Trophoblast cell (in vitro differentiated cells and primary cell): ENCODE measurements at regions not wholly inside any gene's neighbourhood (a gene's known extent, or its start where the extent isn't known, plus 50 kb on each side); places are given as distances from the start of the nearest gene placed in this dataset.
"Not testable (repeated sequence)": the region's sequence is repeated elsewhere in the genome, so short reads cannot be mapped to it uniquely, and the experiment has no call there.

ENCODE experiments used
- DNase-seq, 2 donors: peaks; one replicate each; pipeline ENCODE4 v3.0.0-alpha.2; 2016
- H2AFZ ChIP-seq: 2 replicates; pipeline ENCODE4 v1.6.1; 2013; ENCODE audit warnings: low read length, moderate library complexity, mild to moderate bottlenecking; ENCODE audit not compliant: insufficient read depth, poor library complexity
- H2AK5ac ChIP-seq: 2 replicates; pipeline ENCODE4 v1.6.1; 2013; ENCODE audit warnings: mild to moderate bottlenecking, low read length
- H2BK120ac ChIP-seq: 2 replicates; pipeline ENCODE4 v1.6.1; 2013; ENCODE audit warnings: low read length, mild to moderate bottlenecking, moderate library complexity; ENCODE audit not compliant: insufficient read depth, poor library complexity
- H2BK12ac ChIP-seq: 2 replicates; pipeline ENCODE4 v1.6.1; 2013; ENCODE audit warnings: mild to moderate bottlenecking, low read length, moderate library complexity
- H2BK5ac ChIP-seq: 2 replicates; pipeline ENCODE4 v1.6.1; 2013; ENCODE audit warnings: low read length, low read depth, moderate library complexity, mild to moderate bottlenecking; ENCODE audit not compliant: poor library complexity
- H3K14ac ChIP-seq: 2 replicates; pipeline ENCODE4 v1.6.1; 2013; ENCODE audit warnings: mild to moderate bottlenecking, low read length
- H3K18ac ChIP-seq: 2 replicates; pipeline ENCODE4 v1.6.1; 2013; ENCODE audit warnings: mild to moderate bottlenecking, low read length
- H3K23ac ChIP-seq: 2 replicates; pipeline ENCODE4 v1.6.1; 2013; ENCODE audit warnings: low read length
- H3K27ac ChIP-seq: 2 replicates; pipeline ENCODE4 v1.5.1; 2013; ENCODE audit warnings: low read depth, mild to moderate bottlenecking, inconsistent platforms, low read length, moderate library complexity
- H3K27me3 ChIP-seq: 2 replicates; pipeline ENCODE4 v1.6.1; 2013; ENCODE audit warnings: inconsistent platforms, mild to moderate bottlenecking, low read length, moderate library complexity; ENCODE audit not compliant: insufficient read depth
- H3K36me3 ChIP-seq, 2 experiments: 1 replicate in 1 of 2; 2 replicates in 1 of 2; pipeline ENCODE4 v1.6.1; 2013; ENCODE audit warnings: low read length in 2 of 2, mild to moderate bottlenecking in 2 of 2, moderate library complexity in 1 of 2; ENCODE audit not compliant: insufficient read depth in 2 of 2, control insufficient read depth in 1 of 2
- H3K4ac ChIP-seq: 2 replicates; pipeline ENCODE4 v1.6.1; 2013; ENCODE audit warnings: low read depth, mild to moderate bottlenecking, low read length, moderate library complexity
- H3K4me1 ChIP-seq, 2 experiments: 1 replicate in 1 of 2; 2 replicates in 1 of 2; pipeline ENCODE4 v1.6.1; 2013; ENCODE audit warnings: low read length in 2 of 2, mild to moderate bottlenecking in 2 of 2, moderate library complexity in 1 of 2; ENCODE audit not compliant: insufficient read depth in 2 of 2, control insufficient read depth in 1 of 2
- H3K4me2 ChIP-seq: 2 replicates; pipeline ENCODE4 v1.6.1; 2013; ENCODE audit warnings: inconsistent platforms, mild to moderate bottlenecking, low read length, moderate library complexity
- H3K4me3 ChIP-seq: 2 replicates; pipeline ENCODE4 v1.5.1; 2013; ENCODE audit warnings: mild to moderate bottlenecking, low read depth, low read length, inconsistent platforms
- H3K79me1 ChIP-seq: one replicate; pipeline ENCODE4 v1.6.1; 2013; ENCODE audit warnings: low read length
- H3K79me2 ChIP-seq: 2 replicates; pipeline ENCODE4 v1.6.1; 2013; ENCODE audit warnings: low read length, mild to moderate bottlenecking; ENCODE audit not compliant: control insufficient read depth, insufficient read depth, poor library complexity
- H3K9ac ChIP-seq: 2 replicates; pipeline ENCODE4 v1.6.1; 2013; ENCODE audit warnings: mild to moderate bottlenecking, low read length
- H3K9me3 ChIP-seq: 2 replicates; pipeline ENCODE4 v1.6.1; 2013; ENCODE audit warnings: low read depth, mild to moderate bottlenecking, control low read depth, inconsistent platforms, low read length; ENCODE audit not compliant: insufficient read depth
- H4K12ac ChIP-seq: 2 replicates; pipeline ENCODE4 v1.6.1; 2013; ENCODE audit warnings: low read depth, mild to moderate bottlenecking, low read length, moderate library complexity
- H4K8ac ChIP-seq: 2 replicates; pipeline ENCODE4 v1.6.1; 2013; ENCODE audit warnings: low read depth, mild to moderate bottlenecking, low read length, moderate library complexity
- H4K91ac ChIP-seq: one replicate; pipeline ENCODE4 v1.6.1; 2013; ENCODE audit warnings: low read depth, mild to moderate bottlenecking, low read length, moderate library complexity
- whole genome bisulfite sequencing: extraction: QIAGEN DNeasy Blood & Tissue Kit; methylation state at CpG from one replicate; pipeline ENCODE4 v1.1.7; 2013; ENCODE audit warnings: missing lambda C conversion rate; ENCODE audit not compliant: insufficient read length, insufficient coverage; ENCODE audit errors: extremely low coverage; 5-methylcytosine and 5-hydroxymethylcytosine counted together

GRCh38 chr17:77531641-77532040 lies 390.9 kb downstream of the SEC14L1 start:
- no peak overlapping the region for H3K14ac ChIP-seq
- H3K79me1 ChIP-seq = no peaks in the 10 kb centered on the region
- H3K36me3 ChIP-seq = no peaks in the 10 kb centered on the region
- no peak overlapping the region for H2BK5ac ChIP-seq
- peaks cover 13% of the 10 kb centered on the region for H3K27me3 ChIP-seq
- H3K9ac ChIP-seq = no peak overlapping the region
- no peak overlapping the region for H2BK12ac ChIP-seq
- H2AK5ac ChIP-seq = no peak overlapping the region
- peaks cover 18% of the 10 kb centered on the region for H3K9me3 ChIP-seq
- H4K91ac ChIP-seq = no peak overlapping the region
- no peak overlapping the region for H4K8ac ChIP-seq
- H3K4me2 ChIP-seq = no peak overlapping the region
- no peak overlapping the region for H3K4me3 ChIP-seq
- H3K79me2 ChIP-seq = no peaks in the 10 kb centered on the region
- H3K4me1 ChIP-seq = peaks cover 0 to 7% of the 10 kb centered on the region in 2 experiments
- no peak overlapping the region for H3K4ac ChIP-seq
- no peak overlapping the region for H2AFZ ChIP-seq
- no peak overlapping the region for H3K18ac ChIP-seq
- no peak overlapping the region for H3K23ac ChIP-seq
- DNase-seq = no peak
- H2BK120ac ChIP-seq = no peak overlapping the region
- H4K12ac ChIP-seq = no peak overlapping the region
- no peak overlapping the region for H3K27ac ChIP-seq
- WGBS = no CpG with 5 or more reads among the region's 6 CpGs

- H4K12ac ChIP-seq, H2BK5ac ChIP-seq, H3K18ac ChIP-seq, H4K91ac ChIP-seq, H3K14ac ChIP-seq, H2BK12ac ChIP-seq, H3K4me2 ChIP-seq, H3K4me1 ChIP-seq, H2BK120ac ChIP-seq, H3K4ac ChIP-seq, H3K4me3 ChIP-seq, H4K8ac ChIP-seq, H3K79me1 ChIP-seq, H3K27me3 ChIP-seq, H3K36me3 ChIP-seq, H3K9ac ChIP-seq, DNase-seq, H3K27ac ChIP-seq, H3K79me2 ChIP-seq, H2AFZ ChIP-seq, H3K23ac ChIP-seq, H2AK5ac ChIP-seq: not testable (repeated sequence)
- WGBS = no CpG with 5 or more reads among the region's 6 CpGs
- H3K9me3 ChIP-seq = peaks cover 11% of the 10 kb centered on the region
Measured at GRCh38 chr17:77533697-77534096, 392.9 kb downstream of the SEC14L1 start.

- Histone ChIP-seq H2AFZ (no peak overlapping the region), H3K9me3 (peaks cover 11% of the 10 kb centered on the region), H3K14ac (no peak overlapping the region), H3K23ac (no peak overlapping the region), H3K18ac (no peak overlapping the region), H3K9ac (no peak overlapping the region), H2BK120ac (no peak overlapping the region), H3K4me1 (no peaks in the 10 kb centered on the region), H3K4me3 (no peak overlapping the region), H4K8ac (no peak overlapping the region), H2AK5ac (no peak overlapping the region), H3K4ac (no peak overlapping the region), H3K79me1 (no peaks in the 10 kb centered on the region), H3K4me2 (no peak overlapping the region), H3K27ac (no peak overlapping the region), H4K12ac (no peak overlapping the region), H2BK12ac (no peak overlapping the region), H2BK5ac (no peak overlapping the region), H4K91ac (no peak overlapping the region), H3K36me3 (no peaks in the 10 kb centered on the region), H3K27me3 (peaks cover 2% of the 10 kb centered on the region), H3K79me2 (no peaks in the 10 kb centered on the region)
- no CpG with 5 or more reads among the region's 5 CpGs for WGBS
- DNase-seq = no peak
Measured at GRCh38 chr17:77534137-77534536, 393.4 kb downstream of the SEC14L1 start.

GRCh38 chr17:77535435-77535834 lies 394.7 kb downstream of the SEC14L1 start:
- H2AK5ac ChIP-seq = no peak overlapping the region
- no peaks in the 10 kb centered on the region for H3K79me1 ChIP-seq
- H3K4me1 ChIP-seq = no peaks in the 10 kb centered on the region
- WGBS = no CpG with 5 or more reads among the region's 10 CpGs
- no peak overlapping the region for H2AFZ ChIP-seq
- no peak overlapping the region for H3K4me2 ChIP-seq
- H4K12ac ChIP-seq = peak overlapping the region; percentile 22
- no peaks in the 10 kb centered on the region for H3K79me2 ChIP-seq
- no peak overlapping the region for H3K9ac ChIP-seq
- no peak overlapping the region for H4K8ac ChIP-seq
- DNase-seq = no peak
- H3K4ac ChIP-seq = no peak overlapping the region
- no peak overlapping the region for H2BK5ac ChIP-seq
- H3K23ac ChIP-seq = no peak overlapping the region
- no peaks in the 10 kb centered on the region for H3K36me3 ChIP-seq
- no peak overlapping the region for H3K14ac ChIP-seq
- peaks cover 11% of the 10 kb centered on the region for H3K9me3 ChIP-seq
- no peak overlapping the region for H2BK120ac ChIP-seq
- H3K27ac ChIP-seq = no peak overlapping the region
- H3K18ac ChIP-seq = no peak overlapping the region
- no peak overlapping the region for H4K91ac ChIP-seq
- no peak overlapping the region for H2BK12ac ChIP-seq
- no peak overlapping the region for H3K4me3 ChIP-seq
- no peaks in the 10 kb centered on the region for H3K27me3 ChIP-seq
